ENCODE measurements at regions not wholly inside any gene's neighbourhood (a gene's known extent, or its start where the extent isn't known, plus 50 kb on each side); places are given as distances from the start of the nearest gene placed in this dataset.

DNA sequence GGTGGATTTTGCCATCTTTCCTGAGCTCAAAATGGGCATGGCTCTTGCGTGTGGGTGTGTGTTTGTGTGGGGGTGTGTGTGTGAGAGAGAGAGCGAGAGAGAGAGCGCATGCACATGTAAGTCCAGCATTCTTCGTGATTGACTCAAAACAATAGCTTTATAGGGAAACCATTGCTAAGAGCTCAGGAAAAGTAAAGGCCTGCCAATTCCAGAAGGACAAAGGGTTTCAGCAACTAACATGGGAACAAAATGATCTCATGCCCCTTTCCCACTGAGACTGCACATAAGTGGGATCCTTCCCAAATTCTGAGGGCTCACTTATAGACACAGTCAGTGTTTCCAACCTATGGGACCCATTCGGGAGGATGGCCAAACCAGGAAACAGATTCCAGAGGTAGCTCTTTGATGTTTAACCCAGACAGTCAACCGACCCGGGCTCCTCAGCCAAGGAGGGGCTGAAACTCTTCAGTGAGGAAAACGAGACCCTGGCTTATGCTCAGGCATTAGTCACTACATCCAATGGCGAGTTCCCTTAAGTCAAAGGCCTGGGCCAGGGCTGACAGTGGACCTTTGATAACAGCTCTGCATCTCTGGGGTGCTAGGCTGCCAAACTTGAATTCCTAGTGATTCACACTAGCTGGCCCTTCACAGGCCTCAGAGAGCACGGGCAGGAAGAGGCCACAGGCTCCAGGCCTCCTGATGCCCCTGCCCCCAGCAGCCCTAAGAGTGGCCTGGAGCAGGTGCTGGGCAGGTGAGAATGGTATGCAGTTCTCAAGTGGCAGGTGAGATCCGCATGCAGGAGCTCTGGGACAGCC lies 305.0 kb upstream of the C2CD4B start:
- TF ChIP-seq, protein P1, sequence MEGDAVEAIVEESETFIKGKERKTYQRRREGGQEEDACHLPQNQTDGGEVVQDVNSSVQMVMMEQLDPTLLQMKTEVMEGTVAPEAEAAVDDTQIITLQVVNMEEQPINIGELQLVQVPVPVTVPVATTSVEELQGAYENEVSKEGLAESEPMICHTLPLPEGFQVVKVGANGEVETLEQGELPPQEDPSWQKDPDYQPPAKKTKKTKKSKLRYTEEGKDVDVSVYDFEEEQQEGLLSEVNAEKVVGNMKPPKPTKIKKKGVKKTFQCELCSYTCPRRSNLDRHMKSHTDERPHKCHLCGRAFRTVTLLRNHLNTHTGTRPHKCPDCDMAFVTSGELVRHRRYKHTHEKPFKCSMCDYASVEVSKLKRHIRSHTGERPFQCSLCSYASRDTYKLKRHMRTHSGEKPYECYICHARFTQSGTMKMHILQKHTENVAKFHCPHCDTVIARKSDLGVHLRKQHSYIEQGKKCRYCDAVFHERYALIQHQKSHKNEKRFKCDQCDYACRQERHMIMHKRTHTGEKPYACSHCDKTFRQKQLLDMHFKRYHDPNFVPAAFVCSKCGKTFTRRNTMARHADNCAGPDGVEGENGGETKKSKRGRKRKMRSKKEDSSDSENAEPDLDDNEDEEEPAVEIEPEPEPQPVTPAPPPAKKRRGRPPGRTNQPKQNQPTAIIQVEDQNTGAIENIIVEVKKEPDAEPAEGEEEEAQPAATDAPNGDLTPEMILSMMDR (IDR thresholded peaks at IDR 0.05), result no peak
- no peak for TF ChIP-seq POLR2AphosphoS5 (IDR thresholded peaks at IDR 0.05)
